Upper lobe of left lung (tissue), 6 donors: ENCODE measurements at regions not wholly inside any gene's neighbourhood (a gene's known extent, or its start where the extent isn't known, plus 50 kb on each side); places are given as distances from the start of the nearest gene placed in this dataset.

Experiments used
- ATAC-seq, 2 donors: fragments of 200-7000 bp; cut with Tn5 transposase; one replicate each; pipeline ENCODE4 v1.9.1; 2022; ENCODE audit warnings: mild to moderate bottlenecking in 2 of 2, moderate library complexity in 2 of 2; ENCODE audit not compliant: low FRiP score in 2 of 2
- DNase-seq, 2 donors: peaks; one replicate each; pipeline ENCODE4 v3.0.0-alpha.2; 2019 to 2020
- H3K27ac ChIP-seq, 4 donors: fragments of 200-600 bp; sonication (generic); one replicate each; pipeline ENCODE4 v1.5.1; 2016 to 2019
- H3K27me3 ChIP-seq, 4 donors: fragments of 200-600 bp; sonication (generic); one replicate each; pipeline ENCODE4 v1.5.1; 2017 to 2019
- H3K36me3 ChIP-seq, 4 donors: fragments of 200-600 bp; sonication (generic); one replicate each; pipeline ENCODE4 v1.5.1; 2016 to 2019
- H3K4me1 ChIP-seq, 4 donors: fragments of 200-600 bp; sonication (generic); one replicate each; pipeline ENCODE4 v1.5.1; 2018 to 2019
- H3K4me3 ChIP-seq, 4 donors: fragments of 200-600 bp; sonication (generic); one replicate each; pipeline ENCODE4 v1.5.1; 2017 to 2019; ENCODE audit warnings: mild to moderate bottlenecking in 2 of 4, moderate library complexity in 1 of 4
- H3K9me3 ChIP-seq, 4 donors: fragments of 200-600 bp; sonication (generic); one replicate each; pipeline ENCODE4 v1.5.1; 2018 to 2019
- EP300 ChIP-seq, 4 donors: sonication (generic); formaldehyde crosslinking; IDR thresholded peaks; one replicate each; pipeline ENCODE4 v1.5.1; 2017; ENCODE audit warnings: antibody characterized with exemption in 4 of 4, control low read depth in 2 of 4
- POLR2A ChIP-seq, 4 donors: fragments of 450-650 bp; IDR thresholded peaks; one replicate each; pipeline ENCODE4 v1.5.1; 2016 to 2017; ENCODE audit warnings: antibody characterized with exemption in 4 of 4, mild to moderate bottlenecking in 2 of 4
- POLR2AphosphoS5 ChIP-seq, 2 donors: sonication (generic); formaldehyde crosslinking; IDR thresholded peaks; one replicate each; pipeline ENCODE4 v1.5.1; 2017; ENCODE audit warnings: antibody characterized with exemption in 2 of 2
- WGBS, 2 donors: methylation state at CpG; one replicate each; pipeline ENCODE4 v1.1.5; 2017 to 2018; 5-methylcytosine and 5-hydroxymethylcytosine counted together
- TF ChIP-seq, protein P1 (sequence below), 6 experiments: fragments of 450-650 bp in 4 of 6; fragments of 200-600 bp in 2 of 6; sonication (generic) in 2 of 6; IDR thresholded peaks; one replicate each; pipeline ENCODE4 v1.5.1; 2016 to 2019; ENCODE audit warnings: antibody characterized with exemption in 6 of 6
- donor health status: DM: no; HTN: no; CAD: no; lungs with moderate emphysema.
- donor health status: DM: no; HTN: yes; CAD: no; lungs with severe emphysema.

GRCh38 chr14:97942921-97943320 lies 1145.7 kb downstream of the VRK1 start:
- no peaks in the 10 kb centered on the region for H3K4me1 ChIP-seq
- DNase-seq (no peak), ATAC-seq (no peak)
- no peaks in the 10 kb centered on the region for H3K36me3 ChIP-seq
- TF ChIP-seq, protein P1, sequence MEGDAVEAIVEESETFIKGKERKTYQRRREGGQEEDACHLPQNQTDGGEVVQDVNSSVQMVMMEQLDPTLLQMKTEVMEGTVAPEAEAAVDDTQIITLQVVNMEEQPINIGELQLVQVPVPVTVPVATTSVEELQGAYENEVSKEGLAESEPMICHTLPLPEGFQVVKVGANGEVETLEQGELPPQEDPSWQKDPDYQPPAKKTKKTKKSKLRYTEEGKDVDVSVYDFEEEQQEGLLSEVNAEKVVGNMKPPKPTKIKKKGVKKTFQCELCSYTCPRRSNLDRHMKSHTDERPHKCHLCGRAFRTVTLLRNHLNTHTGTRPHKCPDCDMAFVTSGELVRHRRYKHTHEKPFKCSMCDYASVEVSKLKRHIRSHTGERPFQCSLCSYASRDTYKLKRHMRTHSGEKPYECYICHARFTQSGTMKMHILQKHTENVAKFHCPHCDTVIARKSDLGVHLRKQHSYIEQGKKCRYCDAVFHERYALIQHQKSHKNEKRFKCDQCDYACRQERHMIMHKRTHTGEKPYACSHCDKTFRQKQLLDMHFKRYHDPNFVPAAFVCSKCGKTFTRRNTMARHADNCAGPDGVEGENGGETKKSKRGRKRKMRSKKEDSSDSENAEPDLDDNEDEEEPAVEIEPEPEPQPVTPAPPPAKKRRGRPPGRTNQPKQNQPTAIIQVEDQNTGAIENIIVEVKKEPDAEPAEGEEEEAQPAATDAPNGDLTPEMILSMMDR (IDR thresholded peaks at IDR 0.05) = no peak
- no peak for TF ChIP-seq POLR2A (IDR thresholded peaks at IDR 0.05)
- TF ChIP-seq EP300 (IDR thresholded peaks at IDR 0.05) = no peak
- no peak for TF ChIP-seq POLR2AphosphoS5 (IDR thresholded peaks at IDR 0.05)
- no peaks in the 10 kb centered on the region for H3K9me3 ChIP-seq
- no peak overlapping the region for H3K27ac ChIP-seq
- 48 to 100% methylated on average over 1 of the region's 1 CpG for WGBS, 2 donors
- H3K27me3 ChIP-seq = no peaks in the 10 kb centered on the region
- H3K4me3 ChIP-seq = no peak overlapping the region

DNA sequence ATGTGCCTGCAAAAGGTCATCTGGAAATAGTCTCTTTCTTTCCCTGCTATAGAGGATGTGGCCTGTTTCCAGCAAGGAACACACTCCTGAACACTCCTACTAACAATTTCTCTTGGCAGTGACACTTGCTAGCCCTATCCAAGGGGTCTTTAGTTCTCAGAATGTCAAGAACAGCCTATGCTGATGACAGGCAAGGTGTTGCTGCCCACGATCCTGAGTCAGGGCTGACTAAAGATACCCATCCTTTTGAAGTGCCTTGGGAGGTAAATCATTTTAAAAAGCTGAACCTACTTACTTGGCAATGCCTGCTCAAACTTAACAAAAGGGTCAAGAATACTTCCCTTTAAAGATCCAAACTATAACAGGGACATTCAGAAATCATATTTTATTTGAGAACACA lies 1146.4 kb downstream of the VRK1 start:
- ATAC-seq (no peak), DNase-seq (no peak)
- 41 to 50% methylated on average over 1 of the region's 1 CpG for WGBS, 2 donors
- Histone ChIP-seq H3K27ac (no peak overlapping the region), H3K4me3 (no peak overlapping the region), H3K36me3 (no peaks in the 10 kb centered on the region), H3K27me3 (no peaks in the 10 kb centered on the region), H3K9me3 (no peaks in the 10 kb centered on the region), H3K4me1 (no peaks in the 10 kb centered on the region)
- no peak for TF ChIP-seq POLR2AphosphoS5 (IDR thresholded peaks at IDR 0.05)
- TF ChIP-seq, protein P1 (IDR thresholded peaks at IDR 0.05) = no peak
- TF ChIP-seq EP300 (IDR thresholded peaks at IDR 0.05) = no peak
- TF ChIP-seq POLR2A (IDR thresholded peaks at IDR 0.05) = no peak

- H3K27me3 ChIP-seq = no peaks in the 10 kb centered on the region
- TF ChIP-seq POLR2A (IDR thresholded peaks at IDR 0.05) (no peak), EP300 (IDR thresholded peaks at IDR 0.05) (no peak), POLR2AphosphoS5 (IDR thresholded peaks at IDR 0.05) (no peak)
- TF ChIP-seq, protein P1 (IDR thresholded peaks at IDR 0.05) = no peak
- no peaks in the 10 kb centered on the region for H3K36me3 ChIP-seq
- WGBS, 2 donors = 89 to 96% methylated on average over 1 of the region's 1 CpG
- H3K9me3 ChIP-seq = no peaks in the 10 kb centered on the region
- H3K4me3 ChIP-seq = no peak overlapping the region
- DNase-seq (no peak), ATAC-seq (no peak)
- H3K27ac ChIP-seq = no peak overlapping the region
- no peaks in the 10 kb centered on the region for H3K4me1 ChIP-seq
Measured at GRCh38 chr14:97944380-97944779, 1147.2 kb downstream of the VRK1 start.

DNA sequence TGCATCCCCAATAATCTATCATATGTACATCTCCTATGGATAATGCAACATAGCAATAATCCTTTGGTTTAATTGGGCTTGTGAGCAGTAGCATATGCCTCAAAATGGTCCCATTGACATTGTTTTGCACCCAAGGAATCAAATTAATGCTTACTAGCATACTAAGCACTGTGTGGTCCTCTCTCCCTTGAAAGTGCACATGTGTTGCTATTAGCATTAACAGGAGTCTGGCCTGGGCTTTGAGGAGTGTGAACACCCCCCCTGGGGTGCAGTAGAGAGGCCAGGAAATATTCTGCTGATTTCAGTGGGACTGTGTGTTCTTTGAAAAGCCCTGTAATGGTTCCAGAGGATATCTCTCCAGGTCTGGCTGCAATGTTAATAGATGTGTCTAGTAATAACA lies 1148.4 kb downstream of the VRK1 start:
- Histone ChIP-seq H3K4me3 (no peak overlapping the region), H3K27me3 (no peaks in the 10 kb centered on the region), H3K27ac (no peak overlapping the region), H3K4me1 (no peaks in the 10 kb centered on the region), H3K36me3 (no peaks in the 10 kb centered on the region), H3K9me3 (no peaks in the 10 kb centered on the region)
- DNase-seq (no peak), ATAC-seq (no peak)
- TF ChIP-seq POLR2AphosphoS5 (IDR thresholded peaks at IDR 0.05) = no peak
- no peak for TF ChIP-seq EP300 (IDR thresholded peaks at IDR 0.05)
- TF ChIP-seq POLR2A (IDR thresholded peaks at IDR 0.05) = no peak
- TF ChIP-seq, protein P1 (IDR thresholded peaks at IDR 0.05) = no peak

GRCh38 chr14:97946240-97946639 lies 1149.1 kb downstream of the VRK1 start:
- WGBS, 2 donors = 8 to 30% methylated on average over 2 of the region's 2 CpGs
- Histone ChIP-seq H3K27ac (no peak overlapping the region), H3K27me3 (no peaks in the 10 kb centered on the region), H3K4me1 (no peaks in the 10 kb centered on the region), H3K36me3 (no peaks in the 10 kb centered on the region), H3K4me3 (no peak overlapping the region), H3K9me3 (no peaks in the 10 kb centered on the region)
- ATAC-seq (no peak), DNase-seq (no peak)
- TF ChIP-seq POLR2A (IDR thresholded peaks at IDR 0.05) = no peak
- TF ChIP-seq POLR2AphosphoS5 (IDR thresholded peaks at IDR 0.05) = no peak
- TF ChIP-seq EP300 (IDR thresholded peaks at IDR 0.05) = no peak
- TF ChIP-seq, protein P1 (IDR thresholded peaks at IDR 0.05) = no peak
